BLaER1 treated with 17β-estradiol and CSF1 and Interleukin-3, amounts not matched to agents 10 nM and 100 nM (cell line): ENCODE measurements at regions not wholly inside any gene's neighbourhood (a gene's known extent, or its start where the extent isn't known, plus 50 kb on each side); places are given as distances from the start of the nearest gene placed in this dataset.

ENCODE experiments used
- H3K27ac ChIP-seq, 11 experiments: shearing (Covaris generic); formaldehyde crosslinking; 2 replicates each; pipeline ENCODE4 v1.8.1; 2022
- H3K27me3 ChIP-seq, 11 experiments: shearing (Covaris generic); formaldehyde crosslinking; 2 replicates each; pipeline ENCODE4 v1.8.1; 2022
- H3K36me3 ChIP-seq, 11 experiments: shearing (Covaris generic); formaldehyde crosslinking; 2 replicates each; pipeline ENCODE4 v1.8.1; 2022
- H3K4me1 ChIP-seq, 10 experiments: shearing (Covaris generic); formaldehyde crosslinking; 2 replicates each; pipeline ENCODE4 v1.8.1; 2022
- H3K4me2 ChIP-seq, 11 experiments: shearing (Covaris generic); formaldehyde crosslinking; 2 replicates each; pipeline ENCODE4 v1.8.1; 2022
- H3K4me3 ChIP-seq, 10 experiments: shearing (Covaris generic); formaldehyde crosslinking; 2 replicates each; pipeline ENCODE4 v1.8.1; 2022
- H3K9ac ChIP-seq, 11 experiments: shearing (Covaris generic); formaldehyde crosslinking; 2 replicates each; pipeline ENCODE4 v1.8.1; 2022
- H3K9me3 ChIP-seq, 11 experiments: shearing (Covaris generic); formaldehyde crosslinking; replicated peaks in 1 of 11; 2 replicates each; pipeline ENCODE4 v1.8.1; 2022
- H4K20me1 ChIP-seq, 11 experiments: shearing (Covaris generic); formaldehyde crosslinking; 2 replicates each; pipeline ENCODE4 v1.8.1; 2022
- Cebpa-rat ChIP-seq, 11 experiments: shearing (Covaris generic); IDR thresholded peaks; 2 replicates each; pipeline ENCODE4 v1.8.1; 2022

DNA sequence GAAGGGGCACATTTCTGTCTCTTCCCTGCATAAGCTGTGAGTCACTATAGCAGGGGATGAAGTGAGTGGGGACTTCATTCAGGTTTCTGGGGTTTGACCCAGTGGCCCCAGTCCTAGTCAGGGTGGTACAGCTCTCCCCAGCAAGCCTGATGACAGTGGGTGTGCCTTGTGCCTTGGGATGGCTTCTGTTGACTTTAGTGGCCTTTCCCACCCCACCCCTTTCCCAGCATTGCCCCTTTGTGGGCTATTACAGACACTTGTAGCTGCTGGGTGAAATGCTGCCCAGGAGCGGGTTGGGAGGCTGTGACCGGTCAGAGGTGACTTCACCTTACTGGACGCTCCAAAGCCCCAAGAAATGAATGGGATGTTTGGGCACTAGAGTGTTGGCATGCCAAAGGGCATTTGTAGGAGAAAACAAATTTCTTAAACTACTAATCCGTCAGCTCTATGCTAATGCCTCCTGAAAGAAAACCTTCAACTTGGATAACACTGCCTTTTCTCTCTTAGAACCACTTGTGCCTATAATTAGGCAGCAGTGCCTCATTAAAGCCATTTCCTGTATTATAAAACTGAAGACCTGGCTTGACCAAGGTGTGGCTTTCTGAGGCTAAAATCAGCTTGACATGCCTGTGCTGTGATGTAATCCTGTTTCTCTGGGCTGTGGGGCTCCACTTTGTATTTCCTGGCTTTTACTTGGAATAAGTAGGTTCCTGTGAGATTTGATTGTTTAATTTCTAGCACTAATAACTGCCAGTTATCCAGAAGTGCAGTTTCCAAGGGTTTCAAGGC, 119.0 kb upstream of the SLC25A48 start:
- Histone ChIP-seq H3K27ac (peak overlapping the region in 5 of 11 experiments; percentile 3 to 56 (median 33); a peak in 5 of 22 replicates), H3K9me3 (no peaks in the 10 kb centered on the region), H3K4me1 (peaks cover 26 to 87% (median 84%) of the 10 kb centered on the region in 10 experiments; a peak in 19 of 20 replicates), H3K36me3 (no peaks in the 10 kb centered on the region), H3K27me3 (peaks cover 0 to 16% (median 0%) of the 10 kb centered on the region in 11 experiments; a peak in 3 of 22 replicates), H3K4me3 (no peak overlapping the region), H3K4me2 (peak overlapping the region in 10 of 11 experiments; percentile 54 to 93 (median 88); a peak in 19 of 22 replicates), H3K9ac (no peak overlapping the region), H4K20me1 (0 out of 22 replicates have a peak, but pooled peaks cover 0 to 11% (median 0%) of the 10 kb centered on the region in 11 experiments)
- TF ChIP-seq Cebpa-rat (IDR thresholded peaks at IDR 0.05) = no peak

DNA sequence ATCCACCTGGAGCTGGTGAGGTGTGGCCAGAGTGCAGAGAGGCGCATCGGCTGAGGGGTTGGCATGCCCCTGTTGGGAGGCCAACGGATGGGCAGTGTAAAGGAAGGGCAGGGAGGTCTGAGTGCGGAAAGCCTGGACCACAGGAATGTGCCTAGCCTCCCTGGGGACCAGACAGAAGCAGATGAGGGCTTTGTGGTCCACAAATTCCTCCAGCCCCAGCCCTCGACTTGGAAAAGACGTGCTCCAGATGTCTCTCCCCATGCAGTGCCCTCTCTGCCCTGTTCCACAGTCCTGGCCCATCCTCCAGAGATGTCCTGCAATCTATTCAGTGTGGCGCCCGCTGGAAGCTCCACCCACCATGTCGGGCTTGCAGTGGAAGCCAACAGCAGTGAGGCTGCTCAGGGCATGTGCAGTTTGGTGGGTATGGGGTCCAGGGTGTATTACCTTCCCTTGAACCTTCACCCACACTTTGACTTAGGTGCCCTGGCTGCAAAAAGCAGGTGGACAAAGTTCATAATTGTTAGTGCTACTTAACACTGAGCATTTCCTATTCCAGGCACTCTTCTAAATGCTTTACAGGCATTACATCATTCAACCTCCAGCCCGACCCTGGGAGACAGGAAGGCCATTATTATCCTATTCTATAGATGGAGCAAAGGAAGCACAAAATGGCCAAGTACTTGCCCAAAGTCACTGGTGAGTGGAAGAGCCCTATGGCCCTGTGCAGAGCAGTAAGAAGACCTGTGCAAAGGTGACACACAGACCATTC, 120.2 kb upstream of the SLC25A48 start:
- H3K27ac ChIP-seq = peak overlapping the region in 5 of 11 experiments; percentile 3 to 61 (median 54); a peak in 8 of 22 replicates
- peak overlapping the region; percentile 49 to 93 (median 87) for H3K4me2 ChIP-seq
- peaks cover 0 to 16% (median 0%) of the 10 kb centered on the region in 11 experiments; a peak in 3 of 22 replicates for H3K27me3 ChIP-seq
- H3K4me1 ChIP-seq = peaks cover 21 to 79% (median 74%) of the 10 kb centered on the region in 10 experiments; a peak in 19 of 20 replicates
- TF ChIP-seq Cebpa-rat (IDR thresholded peaks at IDR 0.05) = no peak
- H3K9ac ChIP-seq = no peak overlapping the region
- no peaks in the 10 kb centered on the region for H3K9me3 ChIP-seq
- H4K20me1 ChIP-seq = 0 out of 22 replicates have a peak, but pooled peaks cover 0 to 11% (median 0%) of the 10 kb centered on the region in 11 experiments
- H3K36me3 ChIP-seq = no peaks in the 10 kb centered on the region
- peak overlapping the region in 4 of 10 experiments; percentile 2 to 26 (median 6); a peak in 3 of 20 replicates for H3K4me3 ChIP-seq

DNA sequence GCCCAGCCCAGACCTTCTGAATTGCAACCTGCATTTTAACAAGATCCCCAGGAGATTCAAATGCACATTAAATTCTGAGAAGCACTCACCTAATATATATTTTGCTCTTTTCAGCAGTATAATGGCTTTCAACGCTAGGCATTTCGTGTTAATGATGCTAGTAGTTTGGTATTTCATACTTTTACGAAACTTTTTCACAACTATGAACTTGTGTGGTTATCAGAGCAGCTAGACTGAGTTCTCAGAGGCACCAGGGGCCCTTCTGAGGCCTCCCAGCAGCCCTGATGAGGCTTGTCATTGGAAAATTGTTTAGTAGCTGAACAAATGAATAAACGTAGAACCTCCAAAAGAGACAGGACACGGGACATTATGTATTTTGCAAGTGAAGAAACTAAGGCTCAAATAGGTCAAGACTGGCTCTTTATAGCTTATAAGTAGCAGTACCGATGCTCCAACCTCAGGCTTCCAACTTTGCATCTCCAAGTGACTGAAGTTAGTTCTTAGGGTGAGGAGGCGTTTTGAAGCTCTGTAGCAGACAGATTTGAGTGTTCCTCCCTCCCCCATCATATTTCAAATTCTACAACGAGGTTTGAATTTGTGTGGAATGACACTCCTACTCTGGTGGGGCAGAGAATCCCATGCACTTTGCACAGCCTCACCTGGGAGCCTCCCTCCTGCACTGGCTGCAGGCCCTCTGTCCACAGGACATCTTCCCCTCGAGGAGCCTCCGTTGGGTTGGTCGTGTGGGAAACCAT, 121.1 kb upstream of the SLC25A48 start:
- Histone ChIP-seq H3K36me3 (no peaks in the 10 kb centered on the region), H3K4me2 (peak overlapping the region; percentile 49 to 93 (median 87); a peak in 21 of 22 replicates), H3K27ac (peak overlapping the region in 5 of 11 experiments; percentile 18 to 61 (median 54); a peak in 8 of 22 replicates), H3K9me3 (no peaks in the 10 kb centered on the region), H3K4me3 (peak overlapping the region in 3 of 10 experiments; percentile 2 to 26 (median 9); a peak in 2 of 20 replicates), H3K4me1 (peaks cover 15 to 69% (median 64%) of the 10 kb centered on the region in 10 experiments; a peak in 19 of 20 replicates), H4K20me1 (0 out of 22 replicates have a peak, but pooled peaks cover 0 to 11% (median 0%) of the 10 kb centered on the region in 11 experiments), H3K27me3 (peaks cover 0 to 16% (median 0%) of the 10 kb centered on the region in 11 experiments; a peak in 3 of 22 replicates), H3K9ac (peak overlapping the region in 1 of 11 experiments; percentile 27; a peak in 2 of 22 replicates)
- no peak for TF ChIP-seq Cebpa-rat (IDR thresholded peaks at IDR 0.05)

DNA sequence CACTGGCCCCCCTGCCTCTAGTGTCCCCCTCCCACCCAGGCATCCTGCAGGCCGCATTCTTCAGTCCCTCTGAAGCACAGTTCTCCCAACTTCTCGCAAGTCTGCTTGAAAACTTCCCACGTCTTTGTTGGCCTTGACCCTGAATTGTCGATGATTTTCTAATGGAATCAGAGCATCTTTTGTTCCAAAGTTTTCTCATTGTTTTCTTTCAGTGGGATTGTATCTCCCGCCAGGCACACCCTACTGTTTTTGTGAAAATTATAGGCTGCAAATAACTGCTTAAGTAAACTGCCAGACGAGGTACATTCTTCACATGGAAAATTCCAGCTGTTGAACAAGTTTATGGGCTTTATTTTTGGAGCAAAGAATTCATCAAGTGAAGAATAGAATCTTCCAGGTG, 122.6 kb upstream of the SLC25A48 start:
- no peak overlapping the region for H3K9ac ChIP-seq
- H3K4me3 ChIP-seq = no peak overlapping the region
- H3K4me2 ChIP-seq = peak overlapping the region in 8 of 11 experiments; percentile 17 to 93 (median 88); a peak in 14 of 22 replicates
- no peak for TF ChIP-seq Cebpa-rat (IDR thresholded peaks at IDR 0.05)
- H4K20me1 ChIP-seq = 0 out of 22 replicates have a peak, but pooled peaks cover 0 to 11% (median 0%) of the 10 kb centered on the region in 11 experiments
- no peaks in the 10 kb centered on the region for H3K9me3 ChIP-seq
- no peaks in the 10 kb centered on the region for H3K36me3 ChIP-seq
- H3K27me3 ChIP-seq = peaks cover 0 to 16% (median 0%) of the 10 kb centered on the region in 11 experiments; a peak in 3 of 22 replicates
- no peak overlapping the region for H3K27ac ChIP-seq
- H3K4me1 ChIP-seq = peaks cover 8 to 55% (median 50%) of the 10 kb centered on the region in 10 experiments; a peak in 19 of 20 replicates

DNA sequence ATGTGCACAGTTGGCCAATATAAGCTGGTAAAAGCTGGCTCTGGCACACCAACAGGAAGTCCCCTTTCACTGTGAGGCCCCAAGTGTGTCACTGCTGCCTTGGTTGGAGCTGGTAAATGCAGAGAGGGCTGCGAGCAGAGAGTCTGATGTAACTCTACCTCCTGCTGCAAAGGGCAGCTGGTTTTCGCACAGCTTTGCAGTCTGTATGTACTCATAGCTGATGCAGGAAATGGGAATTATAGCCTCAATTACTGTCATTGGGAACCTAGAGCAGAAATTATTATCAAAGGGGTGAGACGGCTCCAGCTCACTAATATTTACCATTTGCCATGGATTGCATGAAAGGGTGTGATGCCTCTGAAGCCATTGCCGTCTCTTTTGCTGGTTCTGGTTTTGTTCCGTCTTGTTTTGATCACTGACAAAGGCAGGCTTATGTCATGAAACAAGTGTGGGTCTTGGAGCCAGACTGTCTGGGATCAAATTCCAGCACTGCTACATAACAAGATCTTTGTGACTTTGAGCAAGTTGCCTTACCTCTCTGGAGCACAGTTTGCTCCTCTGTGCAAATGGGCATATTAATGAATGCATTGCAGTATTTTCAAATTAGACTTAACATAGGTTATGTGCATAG, 124.3 kb upstream of the SLC25A48 start:
- Histone ChIP-seq H3K9ac (no peak overlapping the region), H3K4me1 (peaks cover 8 to 38% (median 34%) of the 10 kb centered on the region in 10 experiments; a peak in 19 of 20 replicates), H3K36me3 (no peaks in the 10 kb centered on the region), H3K4me2 (peak overlapping the region in 3 of 11 experiments; percentile 5 to 11 (median 10); a peak in 2 of 22 replicates), H3K9me3 (no peaks in the 10 kb centered on the region), H3K4me3 (no peak overlapping the region), H3K27ac (no peak overlapping the region), H4K20me1 (0 out of 22 replicates have a peak, but pooled peaks cover 0 to 11% (median 0%) of the 10 kb centered on the region in 11 experiments), H3K27me3 (peaks cover 0 to 16% (median 0%) of the 10 kb centered on the region in 11 experiments; a peak in 3 of 22 replicates)
- no peak for TF ChIP-seq Cebpa-rat (IDR thresholded peaks at IDR 0.05)

DNA sequence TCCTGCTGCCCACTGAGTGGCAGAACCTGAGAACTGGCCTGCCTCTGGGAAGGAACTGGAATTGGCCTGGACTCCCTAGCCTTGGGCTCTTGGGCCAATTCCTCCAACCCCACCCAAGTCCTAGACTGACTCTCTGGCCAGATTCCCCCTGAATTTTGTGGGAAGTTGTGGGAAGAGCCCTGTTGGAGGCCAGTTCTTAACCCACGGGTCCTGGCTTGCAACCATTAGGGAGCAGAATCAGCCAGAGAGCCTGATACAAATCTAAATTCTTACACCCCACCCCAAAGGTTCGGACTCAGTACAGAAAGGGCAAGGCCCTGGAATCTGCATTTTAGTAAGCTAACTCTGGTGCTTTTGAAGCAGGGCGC, 125.3 kb upstream of the SLC25A48 start:
- Histone ChIP-seq H3K4me2 (no peak overlapping the region), H3K27ac (no peak overlapping the region), H3K4me3 (no peak overlapping the region), H3K9ac (no peak overlapping the region), H3K27me3 (peaks cover 0 to 10% (median 0%) of the 10 kb centered on the region in 11 experiments; a peak in 3 of 22 replicates), H4K20me1 (0 out of 22 replicates have a peak, but pooled peaks cover 0 to 4% (median 0%) of the 10 kb centered on the region in 11 experiments), H3K4me1 (peaks cover 6 to 28% (median 24%) of the 10 kb centered on the region in 10 experiments; a peak in 19 of 20 replicates), H3K36me3 (no peaks in the 10 kb centered on the region), H3K9me3 (no peaks in the 10 kb centered on the region)
- no peak for TF ChIP-seq Cebpa-rat (IDR thresholded peaks at IDR 0.05)

DNA sequence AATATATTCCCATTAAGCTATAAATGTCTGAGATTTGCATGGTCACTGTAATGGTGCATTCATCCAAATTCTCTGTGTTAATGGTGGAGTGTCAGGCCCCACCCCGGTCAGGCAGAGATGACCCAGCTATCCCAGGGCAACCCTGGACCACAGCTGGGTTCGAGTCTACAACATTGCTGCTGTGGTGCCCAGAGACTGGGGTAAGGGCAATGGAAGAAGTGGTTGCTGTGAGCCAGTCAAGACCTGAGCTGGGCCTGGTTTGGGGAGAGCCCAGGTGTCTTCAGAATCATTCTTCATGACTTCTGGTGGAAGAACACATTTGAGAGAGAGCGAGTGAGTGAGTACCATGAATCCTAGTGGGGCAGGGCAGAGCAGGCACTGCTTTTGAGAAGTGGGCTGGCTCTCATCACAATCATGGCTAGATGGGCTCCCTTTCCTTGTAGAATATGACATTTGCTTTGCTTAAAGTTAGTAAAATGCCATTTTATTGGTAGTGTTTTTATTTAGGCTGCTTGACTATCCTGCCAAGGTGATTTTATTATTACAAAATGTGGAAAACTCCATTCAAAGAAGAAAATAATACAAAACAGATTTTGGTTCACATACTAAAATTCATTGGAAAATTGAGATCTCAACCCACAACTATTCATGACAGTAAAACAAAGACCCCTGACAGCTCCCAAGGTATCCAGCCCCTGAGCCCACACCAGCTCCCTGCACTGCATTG, 125.8 kb upstream of the SLC25A48 start:
- H3K9ac ChIP-seq = no peak overlapping the region
- H4K20me1 ChIP-seq = no peaks in the 10 kb centered on the region
- peaks cover 0 to 4% (median 0%) of the 10 kb centered on the region in 11 experiments; a peak in 3 of 22 replicates for H3K27me3 ChIP-seq
- no peak for TF ChIP-seq Cebpa-rat (IDR thresholded peaks at IDR 0.05)
- H3K4me2 ChIP-seq = no peak overlapping the region
- H3K36me3 ChIP-seq = no peaks in the 10 kb centered on the region
- no peak overlapping the region for H3K27ac ChIP-seq
- H3K4me1 ChIP-seq = peaks cover under 1 to 23% (median 19%) of the 10 kb centered on the region in 10 experiments; a peak in 18 of 20 replicates
- no peak overlapping the region for H3K4me3 ChIP-seq
- H3K9me3 ChIP-seq = no peaks in the 10 kb centered on the region
